Glutamatergic neuron (in vitro differentiated cells): ENCODE measurements at regions not wholly inside any gene's neighbourhood (a gene's known extent, or its start where the extent isn't known, plus 50 kb on each side); places are given as distances from the start of the nearest gene placed in this dataset.
"Not testable (repeated sequence)": the region's sequence is repeated elsewhere in the genome, so short reads cannot be mapped to it uniquely, and the experiment has no call there.

Source experiments
- DNase-seq: peaks from one replicate; pipeline ENCODE4 v3.0.0; 2022
- H3K27ac Mint-ChIP-seq: one replicate; pipeline ENCODE4 v1.8.0; 2020; ENCODE audit warnings: mild to moderate bottlenecking, mixed read lengths, inconsistent platforms; ENCODE audit not compliant: unreplicated experiment
- H3K27me3 Mint-ChIP-seq: one replicate; pipeline ENCODE4 v1.8.0; 2020; ENCODE audit warnings: mild to moderate bottlenecking, moderate library complexity, mixed read lengths, inconsistent platforms; ENCODE audit not compliant: unreplicated experiment
- H3K36me3 Mint-ChIP-seq: one replicate; pipeline ENCODE4 v1.8.0; 2020; ENCODE audit warnings: mild to moderate bottlenecking, mixed read lengths, inconsistent platforms; ENCODE audit not compliant: unreplicated experiment
- H3K4me1 Mint-ChIP-seq: one replicate; pipeline ENCODE4 v1.8.0; 2020; ENCODE audit warnings: mild to moderate bottlenecking, low read depth, mixed read lengths, inconsistent platforms; ENCODE audit not compliant: unreplicated experiment
- H3K4me3 Mint-ChIP-seq: one replicate; pipeline ENCODE4 v1.8.0; 2020; ENCODE audit warnings: mild to moderate bottlenecking, mixed read lengths, inconsistent platforms; ENCODE audit not compliant: unreplicated experiment
- H3K9me3 Mint-ChIP-seq: one replicate; pipeline ENCODE4 v1.8.0; 2020; ENCODE audit warnings: mild to moderate bottlenecking, moderate library complexity, mixed read lengths, inconsistent platforms; ENCODE audit not compliant: unreplicated experiment
- CTCF ChIP-seq: fragments of 200-600 bp; sonication (generic); IDR thresholded peaks from one replicate; pipeline ENCODE4 v1.5.0; 2021; ENCODE audit not compliant: partially characterized antibody, unreplicated experiment

- Mint-ChIP-seq H3K27me3 (no peaks in the 10 kb centered on the region), H3K36me3 (peaks cover 7% of the 10 kb centered on the region), H3K27ac (no peak overlapping the region), H3K9me3 (peaks cover 1% of the 10 kb centered on the region), H3K4me1 (peaks cover 9% of the 10 kb centered on the region), H3K4me3 (no peak overlapping the region)
- TF ChIP-seq CTCF = no peak
- DNase-seq = no peak
Observed at GRCh38 chr11:81960443-81960842, 773.2 kb downstream of the FAM181B start.

DNA sequence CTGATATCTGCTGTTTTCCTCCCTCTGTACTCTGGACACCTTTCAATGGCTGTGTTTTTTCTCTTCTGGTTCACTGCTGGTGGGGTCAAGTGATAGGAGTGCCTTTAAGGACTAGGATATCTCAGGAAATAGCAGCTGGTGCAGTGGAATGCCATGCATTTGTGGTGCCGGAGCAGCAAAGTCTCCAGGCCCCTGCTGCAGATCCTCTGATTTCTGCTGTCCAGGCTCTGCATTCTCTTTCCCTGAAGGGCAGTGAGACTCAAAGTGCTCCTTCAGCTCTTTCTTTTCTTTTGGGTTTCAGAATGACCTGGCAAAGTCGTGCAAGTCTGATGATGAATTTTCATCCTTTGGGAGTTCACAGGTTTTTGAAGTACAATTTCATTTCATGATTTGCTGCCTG is 774.3 kb downstream of the FAM181B start:
- DNase-seq = no peak
- Mint-ChIP-seq H3K4me1 (peaks cover 9% of the 10 kb centered on the region), H3K9me3 (peaks cover 1% of the 10 kb centered on the region)

GRCh38 chr11:81954301-81954700 is 779.4 kb downstream of the FAM181B start:
- not testable (repeated sequence) for H3K27ac Mint-ChIP-seq, H3K4me1 Mint-ChIP-seq, H3K9me3 Mint-ChIP-seq, H3K4me3 Mint-ChIP-seq, H3K27me3 Mint-ChIP-seq, H3K36me3 Mint-ChIP-seq, DNase-seq

More for the DNA sequence above, 774.3 kb downstream of the FAM181B start:
- no peak overlapping the region for H3K27ac Mint-ChIP-seq
- H3K27me3 Mint-ChIP-seq = no peaks in the 10 kb centered on the region
- TF ChIP-seq CTCF = no peak
- no peak overlapping the region for H3K4me3 Mint-ChIP-seq
- H3K36me3 Mint-ChIP-seq = peaks cover 7% of the 10 kb centered on the region

- no peak for TF ChIP-seq CTCF
- Mint-ChIP-seq H3K27ac (no peak overlapping the region), H3K4me3 (no peak overlapping the region), H3K9me3 (peaks cover 2% of the 10 kb centered on the region), H3K4me1 (no peaks in the 10 kb centered on the region), H3K36me3 (no peaks in the 10 kb centered on the region), H3K27me3 (no peaks in the 10 kb centered on the region)
- no peak for DNase-seq
Observed at GRCh38 chr11:81946831-81947230, 786.8 kb downstream of the FAM181B start.

- no peaks in the 10 kb centered on the region for H3K36me3 Mint-ChIP-seq
- H3K27ac Mint-ChIP-seq = no peak overlapping the region
- H3K27me3 Mint-ChIP-seq = no peaks in the 10 kb centered on the region
- no peak overlapping the region for H3K4me3 Mint-ChIP-seq
- TF ChIP-seq CTCF = no peak
- DNase-seq = no peak
- H3K9me3 Mint-ChIP-seq = peaks cover 2% of the 10 kb centered on the region
- no peaks in the 10 kb centered on the region for H3K4me1 Mint-ChIP-seq
Observed at GRCh38 chr11:81942646-81943045, 791.0 kb downstream of the FAM181B start.

GRCh38 chr11:81941998-81942397 is 791.7 kb downstream of the FAM181B start:
- H3K27ac Mint-ChIP-seq = no peak overlapping the region

More at GRCh38 chr11:81941998-81942397, 791.7 kb downstream of the FAM181B start:
- Mint-ChIP-seq H3K4me1 (no peaks in the 10 kb centered on the region), H3K9me3 (peaks cover 2% of the 10 kb centered on the region), H3K27me3 (no peaks in the 10 kb centered on the region), H3K4me3 (no peak overlapping the region), H3K36me3 (no peaks in the 10 kb centered on the region)
- DNase-seq = no peak
- no peak for TF ChIP-seq CTCF
